BJ (cell line): ENCODE measurements at regions not wholly inside any gene's neighbourhood (a gene's known extent, or its start where the extent isn't known, plus 50 kb on each side); places are given as distances from the start of the nearest gene placed in this dataset.
"Not testable (repeated sequence)": the region's sequence is repeated elsewhere in the genome, so short reads cannot be mapped to it uniquely, and the experiment has no call there.

Source experiments
- CTCF ChIA-PET: fragments of 350-600 bp; formaldehyde crosslinking; extraction: SDS; loops from one replicate; lab custom pipeline; 2021; ENCODE audit warnings: antibody characterized with exemption, inconsistent platforms; lab: Yijun Ruan, JAX
- POLR2A ChIA-PET: fragments of 300-600 bp; sonication (Branson Sonifier 250); formaldehyde crosslinking; extraction: SDS; loops from one replicate; lab custom pipeline; 2021; ENCODE audit warnings: antibody characterized with exemption; lab: Charles Lee
- DNase-seq: peaks from one replicate; pipeline ENCODE4 v3.0.0-alpha.2; 2011; ENCODE audit warnings: low read depth
- H3K27me3 ChIP-seq: 2 replicates; pipeline ENCODE4 v1.6.0; 2011; ENCODE audit warnings: low read length; ENCODE audit not compliant: control insufficient read depth, insufficient read depth
- H3K36me3 ChIP-seq: 2 replicates; pipeline ENCODE4 v1.5.1; 2011; ENCODE audit warnings: low read length; ENCODE audit not compliant: control insufficient read depth, insufficient read depth
- H3K4me3 ChIP-seq: 2 replicates; pipeline ENCODE4 v1.5.1; 2011; ENCODE audit warnings: low read depth, mild to moderate bottlenecking, control low read depth, low read length
- CTCF ChIP-seq: IDR thresholded peaks from 2 replicates; pipeline ENCODE4 v1.5.1; 2011; ENCODE audit warnings: low read depth, mild to moderate bottlenecking, control low read depth, inconsistent platforms, low read length, moderate library complexity; ENCODE audit not compliant: insufficient read depth

GRCh38 chr10:81428456-81429134, 446.4 kb upstream of the NRG3 start:
- H3K4me3 ChIP-seq: no peak overlapping the region
- TF ChIP-seq CTCF: no peak
- no peaks in the 10 kb centered on the region for H3K36me3 ChIP-seq
- no peak for DNase-seq
- no peaks in the 10 kb centered on the region for H3K27me3 ChIP-seq
- CTCF ChIA-PET: no interaction called here
- POLR2A ChIA-PET: no interaction called here

GRCh38 chr10:81439445-81439844, 435.5 kb upstream of the NRG3 start:
- Histone ChIP-seq H3K4me3 (no peak overlapping the region), H3K36me3 (no peaks in the 10 kb centered on the region), H3K27me3 (no peaks in the 10 kb centered on the region)
- ChIA-PET POLR2A (no interaction called here), CTCF (no interaction called here)
- DNase-seq: no peak
- no peak for TF ChIP-seq CTCF

DNA sequence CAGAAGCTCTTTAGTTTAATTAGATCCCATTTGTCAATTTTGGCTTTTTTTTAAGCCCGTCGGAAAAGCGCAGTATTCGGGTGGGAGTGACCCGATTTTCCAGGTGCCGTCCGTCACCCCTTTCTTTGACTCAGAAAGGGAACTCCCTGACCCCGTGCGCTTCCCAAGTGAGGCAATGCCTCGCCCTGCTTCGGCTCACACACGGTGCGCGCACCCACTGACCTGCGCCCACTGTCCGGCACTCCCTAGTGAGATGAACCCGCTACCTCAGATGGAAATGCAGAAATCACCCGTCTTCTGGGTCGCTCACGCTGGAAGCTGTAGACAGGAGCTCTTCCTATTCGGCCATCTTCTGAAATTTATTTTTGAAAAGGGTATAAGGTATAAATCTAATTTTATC, 433.4 kb upstream of the NRG3 start:
- H3K36me3 ChIP-seq, CTCF ChIA-PET, H3K4me3 ChIP-seq, H3K27me3 ChIP-seq, DNase-seq, POLR2A ChIA-PET: not testable (repeated sequence)

GRCh38 chr10:81444242-81444929, 430.6 kb upstream of the NRG3 start:
- TF ChIP-seq CTCF: no peak
- H3K4me3 ChIP-seq: no peak overlapping the region
- CTCF ChIA-PET: no interaction called here
- no peaks in the 10 kb centered on the region for H3K36me3 ChIP-seq
- no peaks in the 10 kb centered on the region for H3K27me3 ChIP-seq
- DNase-seq: no peak
- POLR2A ChIA-PET: no interaction called here

- no peak for DNase-seq
- POLR2A ChIA-PET: no interaction called here
- H3K36me3 ChIP-seq: no peaks in the 10 kb centered on the region
- H3K27me3 ChIP-seq: no peaks in the 10 kb centered on the region
- no peak for TF ChIP-seq CTCF
- H3K4me3 ChIP-seq: no peak overlapping the region
- CTCF ChIA-PET: no interaction called here
Observed at GRCh38 chr10:81450651-81451050, 424.3 kb upstream of the NRG3 start.

DNA sequence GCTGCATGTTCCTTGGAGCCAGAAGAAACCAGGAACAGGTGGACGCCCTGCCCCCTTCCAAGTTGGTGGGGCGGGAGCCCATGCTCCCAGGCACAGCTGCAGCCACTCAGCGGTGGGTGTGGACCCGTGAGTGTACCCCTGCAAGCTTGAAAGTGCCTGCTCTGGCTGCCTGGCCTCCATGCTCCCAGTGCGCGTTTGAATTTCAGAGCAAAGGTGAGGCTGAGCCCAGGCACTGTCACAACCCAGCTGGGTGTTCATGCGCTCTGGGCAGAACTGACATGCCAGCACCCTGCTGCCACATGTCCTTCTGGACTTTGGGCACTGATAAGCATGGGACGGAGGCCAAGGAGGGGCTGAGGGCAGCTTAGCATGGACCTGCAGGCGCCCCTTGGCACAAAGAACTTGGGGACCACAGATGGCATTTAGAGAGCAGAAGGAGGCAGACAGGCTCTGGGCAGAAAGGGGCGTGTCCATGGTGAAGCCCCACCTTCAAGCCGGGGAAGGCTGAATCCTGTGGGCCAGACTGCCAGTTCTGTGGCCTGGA, 402.0 kb upstream of the NRG3 start:
- Histone ChIP-seq H3K4me3 (no peak overlapping the region), H3K27me3 (no peaks in the 10 kb centered on the region), H3K36me3 (no peaks in the 10 kb centered on the region)
- CTCF ChIA-PET: no interaction called here
- POLR2A ChIA-PET: no interaction called here
- TF ChIP-seq CTCF: no peak
- no peak for DNase-seq
